Gastrocnemius medialis (tissue), 4 donors: ENCODE measurements at regions not wholly inside any gene's neighbourhood (a gene's known extent, or its start where the extent isn't known, plus 50 kb on each side); places are given as distances from the start of the nearest gene placed in this dataset.

ENCODE experiments used
- CTCF ChIP-seq, 5 experiments: fragments of 450-650 bp in 3 of 5; fragments of 200-600 bp in 2 of 5; sonication (generic) in 2 of 5; IDR thresholded peaks in 4 of 5; conservative IDR thresholded peaks in 1 of 5; 1 replicate in 4 of 5; 2 replicates in 1 of 5; pipeline ENCODE4 v1.5.1; 2016 to 2019; ENCODE audit warnings: antibody characterized with exemption in 5 of 5, mild to moderate bottlenecking in 3 of 5, moderate library complexity in 3 of 5
- POLR2A ChIP-seq, 2 donors: fragments of 450-650 bp; IDR thresholded peaks; one replicate each; pipeline ENCODE4 v1.6.1; 2017; ENCODE audit warnings: antibody characterized with exemption in 2 of 2, mild to moderate bottlenecking in 2 of 2, moderate library complexity in 2 of 2

- TF ChIP-seq POLR2A (IDR thresholded peaks at IDR 0.05) (no peak), CTCF (IDR thresholded peaks at IDR 0.05 in 4 of 5, conservative IDR thresholded peaks at IDR 0.05 in 1 of 5) (no peak)
Observed at GRCh38 chr9:90073186-90073945, 468.6 kb downstream of the GADD45G start.
